ENCODE measurements at regions not wholly inside any gene's neighbourhood (a gene's known extent, or its start where the extent isn't known, plus 50 kb on each side); places are given as distances from the start of the nearest gene placed in this dataset.
"Not testable (repeated sequence)": the region's sequence is repeated elsewhere in the genome, so short reads cannot be mapped to it uniquely, and the experiment has no call there.

- DNase-seq: no peak
Measured at GRCh38 chr10:64363687-64364086, 842.5 kb downstream of the REEP3 start.

GRCh38 chr10:64365663-64366062 lies 844.5 kb downstream of the REEP3 start:
- no peak for DNase-seq

- no peak for DNase-seq
Measured at GRCh38 chr10:64368298-64368697, 847.1 kb downstream of the REEP3 start.

- DNase-seq: no peak
Measured at GRCh38 chr10:64369885-64370773, 848.9 kb downstream of the REEP3 start.

- DNase-seq: no peak
Measured at GRCh38 chr10:64374346-64374745, 853.1 kb downstream of the REEP3 start.

GRCh38 chr10:64376167-64376566 lies 855.0 kb downstream of the REEP3 start:
- no peak for DNase-seq

- DNase-seq: no peak
Measured at GRCh38 chr10:64379898-64380297, 858.7 kb downstream of the REEP3 start.

- no peak for DNase-seq
Measured at GRCh38 chr10:64385355-64385754, 864.2 kb downstream of the REEP3 start.

GRCh38 chr10:64394744-64395143 lies 873.5 kb downstream of the REEP3 start:
- DNase-seq: no peak

- DNase-seq: no peak
Measured at GRCh38 chr10:64396105-64396708, 875.0 kb downstream of the REEP3 start.

- no peak for DNase-seq
Measured at GRCh38 chr10:64397125-64397524, 875.9 kb downstream of the REEP3 start.

GRCh38 chr10:64408391-64409183 lies 887.4 kb downstream of the REEP3 start:
- DNase-seq: no peak

- no peak for DNase-seq
Measured at GRCh38 chr10:64409349-64409748, 888.1 kb downstream of the REEP3 start.

- no peak for DNase-seq
Measured at GRCh38 chr10:64416011-64416410, 894.8 kb downstream of the REEP3 start.

GRCh38 chr10:64419461-64419860 lies 898.3 kb downstream of the REEP3 start:
- no peak for DNase-seq

GRCh38 chr10:64426745-64427144 lies 905.5 kb downstream of the REEP3 start:
- DNase-seq: no peak

GRCh38 chr10:64430690-64431323 lies 909.6 kb downstream of the REEP3 start:
- DNase-seq: no peak

GRCh38 chr10:64441872-64442271 lies 920.7 kb downstream of the REEP3 start:
- DNase-seq: not testable (repeated sequence)

- DNase-seq: no peak
Measured at GRCh38 chr10:64444163-64444562, 923.0 kb downstream of the REEP3 start.

GRCh38 chr10:64444564-64444963 lies 923.4 kb downstream of the REEP3 start:
- no peak for DNase-seq

- DNase-seq: no peak
Measured at GRCh38 chr10:64449603-64450002, 928.4 kb downstream of the REEP3 start.

GRCh38 chr10:64450312-64450711 lies 929.1 kb downstream of the REEP3 start:
- DNase-seq: no peak

- DNase-seq: no peak
Measured at GRCh38 chr10:64454962-64455361, 933.8 kb downstream of the REEP3 start.

Data from CD4-positive, alpha-beta T cell treated with Interleukin-10 for 1 hour (primary cell).